Adrenal gland (tissue), 9 donors: ENCODE measurements at regions not wholly inside any gene's neighbourhood (a gene's known extent, or its start where the extent isn't known, plus 50 kb on each side); places are given as distances from the start of the nearest gene placed in this dataset.
A peak's percentile ranks its signal among the peaks of the same experiment; 100 is the strongest.

ENCODE experiments used
- DNase-seq, 7 donors: peaks; one replicate each; pipeline ENCODE4 v3.0.0-alpha.2; 2019 to 2020
- H3K27ac ChIP-seq, 5 donors: fragments of 200-600 bp; sonication (generic) in 4 of 5; 1 replicate in 3 of 5; 2 replicates in 2 of 5; pipeline versions ENCODE4 v1.5.1 to v1.8.0; 2016 to 2020; ENCODE audit warnings: mild to moderate bottlenecking in 1 of 5
- H3K27me3 ChIP-seq: fragments of 200-600 bp; 2 replicates; pipeline ENCODE4 v1.8.0; 2021
- H3K36me3 ChIP-seq, 2 donors: fragments of 200-600 bp; replicated peaks in 1 of 2; 1 replicate in 1 of 2; 2 replicates in 1 of 2; pipeline versions ENCODE4 v1.5.1 to v1.8.0; 2018 to 2022
- H3K4me1 ChIP-seq, 2 donors: fragments of 200-600 bp; replicated peaks in 1 of 2; 1 replicate in 1 of 2; 2 replicates in 1 of 2; pipeline versions ENCODE4 v1.5.1 to v1.8.0; 2018 to 2021
- H3K4me3 ChIP-seq, 4 donors: fragments of 200-600 bp; sonication (generic) in 3 of 4; one replicate each; pipeline ENCODE4 v1.5.1; 2016 to 2018
- H3K9me3 ChIP-seq, 3 donors: fragments of 200-600 bp; sonication (generic) in 1 of 3; replicated peaks in 1 of 3; 1 replicate in 2 of 3; 2 replicates in 1 of 3; pipeline versions ENCODE4 v1.5.1 to v1.8.0; 2016 to 2021
- CTCF ChIP-seq, 6 experiments: fragments of 450-650 bp in 4 of 6; fragments of 200-600 bp in 2 of 6; sonication (generic) in 1 of 6; IDR thresholded peaks; 1 replicate in 5 of 6; 2 replicates in 1 of 6; pipeline versions ENCODE4 v1.5.1 to v1.8.0; 2016 to 2021; ENCODE audit warnings: antibody characterized with exemption in 6 of 6, mild to moderate bottlenecking in 2 of 6, moderate library complexity in 1 of 6
- POLR2A ChIP-seq, 2 donors: fragments of 450-650 bp; IDR thresholded peaks; one replicate each; pipeline ENCODE4 v1.6.1; 2017; ENCODE audit warnings: antibody characterized with exemption in 2 of 2, mild to moderate bottlenecking in 2 of 2, moderate library complexity in 1 of 2
- WGBS, 4 donors: extraction: QIAGEN DNeasy Blood & Tissue Kit in 2 of 4; methylation state at CpG; one replicate each; pipeline versions ENCODE4 v1.1.5 to v1.1.7; 2013 to 2017; 5-methylcytosine and 5-hydroxymethylcytosine counted together
- intact Hi-C, 2 donors: fragments of 100-400 bp; cut with DNase I; formaldehyde crosslinking; loops; one replicate each; pipeline versions ENCODE4 v1.14.1 to v1.15.0; 2022 to 2023
- donor health status: healthy with polysubstance abuse.
- donor health status: Bipolar disorder and iron deficiency.
- donor health status: DM: yes; HTN: yes; CAD: no.
- donor health status: DM: no; HTN: no; CAD: no.
- donor health status: DM: no; HTN: no; CAD: no.

GRCh38 chr2:39511219-39511604 is 74.1 kb upstream of the MAP4K3 start:
- Histone ChIP-seq H3K4me3 (no peak overlapping the region), H3K4me1 (peaks cover 26 to 52% of the 10 kb centered on the region in 2 donors), H3K9me3 (no peaks in the 10 kb centered on the region), H3K36me3 (no peaks in the 10 kb centered on the region), H3K27me3 (no peaks in the 10 kb centered on the region), H3K27ac (peak overlapping the region in 4 of 5 donors; percentile 44 to 83 (median 70))
- WGBS, 4 donors = 52 to 69% (median 59%) methylated on average over 4 of the region's 4 CpGs
- no peak for TF ChIP-seq CTCF (IDR thresholded peaks at IDR 0.05)
- no peak for TF ChIP-seq POLR2A (IDR thresholded peaks at IDR 0.05)
- DNase-seq = peak in 3 of 7 donors; percentile 32 to 41 (median 37)
- intact Hi-C loops = no loop called here

GRCh38 chr2:39511605-39512433 is 74.7 kb upstream of the MAP4K3 start:
- Histone ChIP-seq H3K36me3 (no peaks in the 10 kb centered on the region), H3K4me1 (peaks cover 29 to 55% of the 10 kb centered on the region in 2 donors), H3K27me3 (no peaks in the 10 kb centered on the region), H3K27ac (peak overlapping the region; percentile 44 to 83 (median 68)), H3K4me3 (no peak overlapping the region), H3K9me3 (no peaks in the 10 kb centered on the region)
- DNase-seq = peak in 1 of 7 donors; percentile 43
- intact Hi-C loops = no loop called here
- TF ChIP-seq CTCF (IDR thresholded peaks at IDR 0.05) (no peak), POLR2A (IDR thresholded peaks at IDR 0.05) (no peak)
- WGBS, 4 donors = 23 to 28% (median 23%) methylated on average over 3 of the region's 3 CpGs

GRCh38 chr2:39512434-39512935 is 75.4 kb upstream of the MAP4K3 start:
- no peaks in the 10 kb centered on the region for H3K36me3 ChIP-seq
- no peaks in the 10 kb centered on the region for H3K27me3 ChIP-seq
- 25 to 32% (median 29%) methylated on average over 7 of the region's 7 CpGs for WGBS, 4 donors
- intact Hi-C loops = no loop called here
- H3K4me3 ChIP-seq = no peak overlapping the region
- TF ChIP-seq POLR2A (IDR thresholded peaks at IDR 0.05) (no peak), CTCF (IDR thresholded peaks at IDR 0.05) (no peak)
- H3K9me3 ChIP-seq = no peaks in the 10 kb centered on the region
- peak overlapping the region in 4 of 5 donors; percentile 44 to 83 (median 70) for H3K27ac ChIP-seq
- peak; percentile 73 to 94 (median 87) for DNase-seq
- peaks cover 32 to 61% of the 10 kb centered on the region in 2 donors for H3K4me1 ChIP-seq

- H3K4me1 ChIP-seq = peaks cover 32 to 65% of the 10 kb centered on the region in 2 donors
- no peaks in the 10 kb centered on the region for H3K9me3 ChIP-seq
- no peaks in the 10 kb centered on the region for H3K27me3 ChIP-seq
- DNase-seq = no peak
- H3K27ac ChIP-seq = peak overlapping the region in 4 of 5 donors; percentile 33 to 83 (median 54)
- no peaks in the 10 kb centered on the region for H3K36me3 ChIP-seq
- H3K4me3 ChIP-seq = no peak overlapping the region
- no peak for TF ChIP-seq CTCF (IDR thresholded peaks at IDR 0.05)
- no peak for TF ChIP-seq POLR2A (IDR thresholded peaks at IDR 0.05)
- intact Hi-C loops = no loop called here
- WGBS, 4 donors = 74 to 81% (median 78%) methylated on average over 6 of the region's 6 CpGs
Observed at GRCh38 chr2:39512941-39513340, 75.9 kb upstream of the MAP4K3 start.
